GM19193 (cell line): ENCODE measurements at regions not wholly inside any gene's neighbourhood (a gene's known extent, or its start where the extent isn't known, plus 50 kb on each side); places are given as distances from the start of the nearest gene placed in this dataset.
A peak's percentile ranks its signal among the peaks of the same experiment; 100 is the strongest.

Experiments used
- POLR2A ChIP-seq: IDR thresholded peaks from 4 replicates; pipeline ENCODE4 v1.6.1; 2011; ENCODE audit not compliant: insufficient read depth, insufficient read length; ENCODE audit errors: extremely low read depth

DNA sequence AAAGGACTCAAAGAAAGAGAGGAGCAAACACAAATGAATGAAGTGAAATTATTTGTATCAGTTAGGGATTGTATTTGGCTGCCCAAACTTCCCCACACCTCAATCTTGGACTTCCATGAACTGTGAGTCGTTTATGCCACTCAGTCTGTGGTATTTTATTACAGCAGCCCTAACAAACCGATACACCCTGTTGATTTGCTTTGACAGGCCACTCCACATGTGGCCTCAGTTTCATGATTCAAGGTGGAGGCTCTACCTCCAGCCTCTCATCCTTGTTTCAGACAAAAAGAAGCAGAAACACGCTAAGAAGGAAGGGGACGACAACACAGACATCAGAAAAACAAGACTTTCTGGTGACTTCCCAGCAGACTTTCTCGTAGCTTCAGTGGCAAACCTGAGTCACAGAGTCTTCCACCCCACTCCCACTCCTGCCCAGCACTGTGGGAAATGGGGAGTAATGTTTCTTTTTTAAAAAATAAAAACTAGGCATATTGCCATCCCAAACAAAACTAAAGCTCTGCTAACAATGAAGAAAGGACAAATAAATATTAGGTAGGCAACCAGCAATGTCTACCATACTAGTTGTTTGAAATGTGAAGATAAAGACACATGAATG is 52.2 kb upstream of the ABCA1 start:
- no peak for TF ChIP-seq POLR2A

DNA sequence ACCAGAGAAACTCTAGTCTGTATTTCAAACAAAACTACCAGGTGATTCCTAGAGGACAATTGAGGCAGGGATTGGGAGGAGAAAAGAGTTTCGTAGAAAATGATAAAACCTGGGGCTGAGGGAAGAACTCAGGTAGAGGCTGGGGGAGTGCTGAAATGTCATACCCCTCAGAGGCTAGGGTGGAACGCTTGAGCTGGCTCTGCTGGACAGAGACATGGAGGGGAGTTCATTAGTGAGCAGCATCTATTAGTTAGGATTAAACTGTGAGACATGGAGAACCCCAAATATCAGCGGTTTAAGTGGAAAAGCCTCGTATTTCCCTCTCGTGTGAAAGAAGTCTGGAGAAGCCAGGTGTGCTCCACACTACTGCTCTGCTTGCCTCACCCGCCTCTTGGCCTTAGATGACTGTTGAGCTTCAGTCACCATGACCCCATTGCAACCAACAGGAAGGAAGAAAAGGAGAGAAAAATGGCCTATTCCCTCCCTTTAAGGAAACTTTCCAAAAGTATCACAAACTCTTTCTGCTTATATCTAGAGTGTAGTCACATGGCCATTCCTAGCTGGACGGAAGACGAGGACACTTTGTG is 53.7 kb upstream of the ABCA1 start:
- no peak for TF ChIP-seq POLR2A

DNA sequence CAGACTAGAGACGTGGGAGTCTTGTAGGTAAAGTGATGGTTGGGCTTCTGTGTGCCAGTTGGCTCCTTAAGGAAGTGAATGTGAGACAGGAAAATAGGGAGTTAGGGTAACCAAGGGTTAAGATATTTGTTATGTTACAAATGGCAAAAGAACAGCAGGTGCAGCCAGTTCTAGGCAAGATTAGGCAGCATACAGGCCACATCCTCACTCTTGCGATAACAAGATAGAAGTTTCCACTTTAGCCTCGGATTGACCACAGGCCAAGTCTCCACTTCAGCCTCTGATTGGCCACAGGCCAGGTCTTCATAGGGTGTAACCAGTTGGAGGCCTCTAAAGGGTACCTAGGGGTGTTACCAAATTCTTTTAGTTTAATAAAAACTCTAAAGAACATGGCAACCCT is 54.6 kb upstream of the ABCA1 start:
- no peak for TF ChIP-seq POLR2A

DNA sequence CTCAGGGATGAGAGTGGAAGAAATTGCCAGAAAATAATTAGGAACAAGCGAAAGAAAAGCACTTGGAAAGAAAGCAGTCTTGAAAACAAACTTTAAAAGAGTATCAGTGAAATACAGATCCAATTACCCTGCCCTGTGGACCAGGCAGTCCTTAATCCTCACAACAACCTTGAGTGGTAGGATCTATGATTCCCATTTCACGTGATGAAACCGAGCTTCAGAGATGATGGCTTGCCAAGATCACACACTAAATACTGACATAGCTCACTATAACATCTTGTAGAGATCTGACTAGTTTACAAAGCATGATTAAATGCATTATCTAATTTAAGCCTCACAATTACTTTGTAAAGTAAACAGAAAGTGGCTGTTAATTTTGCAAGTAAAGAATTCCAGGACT is 55.5 kb upstream of the ABCA1 start:
- no peak for TF ChIP-seq POLR2A

DNA sequence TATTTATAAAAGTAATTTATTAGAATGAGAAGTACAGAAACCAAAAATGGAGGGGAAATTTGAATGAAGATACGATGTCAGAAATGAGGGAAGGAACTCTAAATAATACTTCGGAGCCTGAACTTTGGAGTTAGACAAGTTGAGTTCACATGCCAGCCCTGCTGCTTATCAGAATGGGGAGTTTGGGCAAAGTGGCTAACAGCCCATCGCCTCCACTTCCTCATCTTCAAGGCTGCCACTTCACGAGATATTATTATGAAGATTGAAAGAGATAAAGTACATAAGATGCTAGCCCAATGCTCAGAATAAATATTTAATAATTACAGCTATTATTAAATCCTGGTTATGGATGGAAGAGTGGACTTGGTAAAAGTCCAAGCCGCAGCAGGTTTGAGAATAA is 56.2 kb upstream of the ABCA1 start:
- TF ChIP-seq POLR2A: no peak

DNA sequence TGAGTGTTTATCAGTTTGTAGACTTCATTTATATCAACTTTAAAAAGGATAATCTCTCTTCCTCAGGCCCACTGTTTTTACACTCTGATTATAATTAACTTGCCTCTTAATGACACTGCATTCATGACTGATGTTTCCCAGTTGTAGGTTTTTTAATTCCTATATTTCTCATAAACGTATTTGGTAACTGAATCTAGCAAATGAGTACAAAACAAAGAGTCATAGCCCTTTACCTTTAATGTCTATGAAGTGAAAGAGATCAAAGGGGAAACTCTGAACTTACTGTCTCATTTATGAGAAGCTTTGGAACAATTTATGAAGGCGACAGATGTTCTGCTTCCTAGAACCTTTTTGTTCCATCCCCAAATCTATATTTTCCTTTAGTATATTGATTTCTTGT is 56.6 kb upstream of the ABCA1 start:
- TF ChIP-seq POLR2A: no peak

DNA sequence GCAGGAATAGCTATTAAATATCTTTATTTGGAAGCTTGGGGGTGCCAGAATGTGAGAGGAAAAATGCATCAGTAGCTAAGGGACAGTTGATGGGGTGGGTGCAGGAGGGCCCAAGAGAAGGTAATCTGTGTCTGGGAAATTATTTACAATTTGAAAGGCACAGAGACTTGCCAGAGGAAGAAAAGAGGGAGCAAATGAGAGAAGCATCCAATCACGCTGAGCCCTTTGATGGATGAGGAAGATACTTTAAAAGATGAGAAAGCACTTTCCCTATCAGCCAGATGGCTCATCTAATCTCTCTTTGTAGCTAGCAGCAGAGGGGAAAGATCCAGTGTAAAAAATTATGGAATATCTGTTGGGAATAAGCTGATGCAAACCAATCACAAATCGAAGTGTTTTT is 57.0 kb upstream of the ABCA1 start:
- no peak for TF ChIP-seq POLR2A

DNA sequence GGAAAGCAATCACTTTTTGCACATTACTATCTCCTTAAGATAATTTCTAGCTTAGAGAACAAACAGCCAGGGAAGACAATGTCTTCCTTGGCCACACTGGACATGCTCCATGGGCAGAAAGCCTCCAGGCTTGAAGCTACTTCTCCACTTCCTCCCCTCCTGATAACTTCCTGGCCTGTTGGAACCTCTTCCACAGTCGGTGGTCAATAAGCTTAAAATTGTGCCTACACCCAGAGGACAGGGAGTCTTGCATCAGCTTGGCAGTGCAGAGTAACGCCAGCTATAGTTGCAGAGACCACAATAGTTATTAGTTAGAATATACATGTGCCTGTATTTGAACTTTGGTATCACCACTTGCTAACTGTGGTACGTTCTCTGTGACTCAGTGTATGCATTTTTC is 58.1 kb upstream of the ABCA1 start:
- no peak for TF ChIP-seq POLR2A

DNA sequence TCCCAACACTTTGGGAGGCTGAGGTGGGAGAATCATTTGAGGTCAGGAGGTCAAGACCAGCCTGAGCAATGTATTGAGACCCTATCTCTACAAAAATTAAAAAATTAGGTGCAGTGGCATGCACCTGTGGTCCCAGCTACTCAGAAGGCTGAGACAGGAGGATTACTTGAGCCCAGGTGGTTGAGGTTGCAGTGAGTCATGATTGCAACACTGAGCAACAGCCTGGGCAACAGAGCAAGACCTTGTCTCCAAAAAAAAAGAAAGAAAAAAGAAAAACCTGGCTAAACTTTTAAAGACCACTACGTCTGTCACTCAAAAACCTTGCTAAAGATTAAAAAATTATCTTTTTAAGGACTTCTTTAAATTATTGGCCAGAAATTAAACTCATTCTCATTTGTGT is 59.8 kb upstream of the ABCA1 start:
- TF ChIP-seq POLR2A: no peak

DNA sequence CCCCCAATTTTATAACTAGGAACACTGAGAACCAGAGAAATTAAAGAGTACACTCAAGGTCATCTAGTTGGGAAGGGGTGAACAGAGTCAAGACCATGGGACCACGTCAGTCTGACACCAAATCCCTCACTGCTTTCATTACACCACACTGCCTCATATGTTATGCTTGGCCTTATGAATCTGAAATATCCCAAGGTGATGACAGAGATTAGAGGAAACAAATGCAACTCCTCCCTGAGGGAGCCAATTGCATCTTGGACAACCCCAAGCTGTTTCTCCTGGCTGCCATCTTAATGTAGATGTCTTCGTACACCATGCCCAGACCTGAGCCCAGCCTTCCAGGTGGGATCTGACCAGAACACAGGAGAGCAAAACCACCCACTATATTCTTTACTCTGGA is 60.6 kb upstream of the ABCA1 start:
- no peak for TF ChIP-seq POLR2A

DNA sequence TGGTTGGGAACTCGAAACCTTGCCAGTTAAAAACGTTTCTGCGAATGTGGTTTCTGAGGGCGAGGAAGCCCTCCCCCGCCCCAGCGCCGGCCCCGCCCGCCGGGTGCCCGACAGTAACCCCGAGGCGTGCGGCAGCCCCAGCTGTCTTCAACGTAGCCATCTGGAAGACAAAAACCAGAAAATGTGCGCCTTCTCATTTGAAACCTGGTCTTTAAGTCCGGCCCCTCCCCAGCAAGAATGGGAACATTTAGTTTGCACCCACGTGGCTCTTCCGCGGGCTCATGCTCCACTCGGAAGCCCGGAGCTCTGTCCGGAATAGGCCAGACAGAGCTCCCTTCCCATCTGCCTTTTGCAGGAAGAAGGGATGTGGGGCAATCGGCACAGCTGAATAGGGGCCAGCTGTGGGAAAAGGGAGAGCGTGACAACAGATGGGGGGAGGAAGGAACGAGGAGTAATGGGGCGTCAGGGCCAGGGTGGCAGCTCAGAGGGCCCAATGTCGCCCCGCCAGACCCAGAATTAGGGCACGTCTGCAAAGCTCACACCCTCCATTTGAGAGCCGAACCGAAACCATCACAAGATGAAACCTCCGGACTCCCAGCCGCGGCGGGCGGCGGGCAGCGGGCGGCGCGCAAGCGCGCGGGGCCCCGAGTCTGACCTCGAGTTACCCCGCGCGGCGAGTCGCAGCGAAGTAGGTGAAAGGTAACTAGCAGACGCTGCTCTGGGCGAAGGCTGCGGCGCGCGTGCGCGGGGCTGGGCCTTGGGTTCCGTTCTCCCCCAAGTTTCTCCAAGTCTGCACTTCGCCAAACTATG is 63.4 kb upstream of the ABCA1 start:
- peak; percentile 27 for TF ChIP-seq POLR2A

DNA sequence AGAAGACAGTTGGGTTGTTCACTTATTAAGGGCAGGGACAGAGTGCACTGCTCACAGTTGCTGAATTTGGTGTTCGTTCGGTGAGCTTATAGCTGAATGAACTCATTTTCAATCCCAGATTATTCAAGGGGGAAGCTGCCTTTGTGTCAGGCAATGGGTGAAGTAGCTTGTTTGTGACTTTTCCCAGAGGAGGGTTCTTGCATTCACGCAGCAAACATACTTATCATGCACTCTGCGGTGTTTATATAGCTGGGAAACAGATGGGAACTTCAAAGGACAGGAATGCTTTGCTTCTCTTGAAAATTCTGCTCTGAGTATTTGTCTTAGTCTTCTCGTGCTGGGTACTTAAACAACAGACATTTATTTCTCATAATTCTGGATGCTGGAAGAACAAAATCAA is 64.7 kb upstream of the ABCA1 start:
- no peak for TF ChIP-seq POLR2A

DNA sequence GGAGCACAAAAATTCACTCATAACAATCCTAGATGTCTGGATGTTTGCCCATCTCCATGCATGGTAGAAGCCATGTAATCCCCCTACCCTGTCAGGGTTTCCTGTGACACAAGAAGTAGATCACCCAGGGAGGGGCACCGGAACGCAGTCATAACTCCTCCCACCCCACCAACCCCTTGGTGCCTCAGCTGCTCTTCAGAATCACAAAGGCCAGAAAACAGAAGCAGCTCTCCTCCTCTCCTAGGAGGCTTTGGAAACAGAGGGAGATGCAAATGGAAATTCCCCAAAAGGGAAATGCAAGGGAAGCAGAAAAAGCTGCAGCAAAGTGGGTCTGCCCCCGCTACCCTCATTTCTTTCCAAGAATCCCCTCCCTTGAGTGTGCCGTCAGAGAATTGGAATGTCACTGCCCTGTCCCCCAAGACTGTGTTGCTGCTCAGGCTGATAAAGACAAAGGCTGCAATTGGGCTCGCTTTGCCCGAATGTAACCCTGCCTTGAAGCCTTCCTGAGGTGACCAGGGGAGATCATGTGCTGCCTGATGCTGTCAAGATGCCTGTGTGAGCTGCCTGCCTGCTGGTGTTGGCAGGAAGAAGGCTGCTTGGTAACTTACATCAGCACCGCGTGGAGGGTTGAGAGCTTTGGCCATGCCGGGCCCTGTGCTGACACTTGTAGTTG is 65.5 kb upstream of the ABCA1 start:
- TF ChIP-seq POLR2A: no peak

DNA sequence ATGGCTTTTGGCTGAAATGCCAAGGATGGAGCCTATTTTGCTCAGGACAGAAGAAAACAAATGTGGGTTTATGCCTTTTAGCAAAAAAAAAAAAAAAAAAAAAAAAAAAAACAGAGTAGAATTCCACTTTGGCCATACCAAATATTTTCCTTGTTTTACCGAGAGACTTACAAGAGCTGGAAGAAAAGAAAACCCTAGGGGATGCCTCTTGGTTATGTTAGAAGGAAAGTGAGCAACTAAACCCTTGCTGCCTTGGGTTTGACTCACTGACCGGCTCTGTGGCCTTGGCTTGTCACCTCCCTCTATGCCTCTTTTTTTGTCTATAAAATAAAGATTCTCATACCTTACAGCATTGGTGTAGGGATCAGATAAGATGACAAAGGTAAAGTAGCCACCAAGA is 69.6 kb upstream of the ABCA1 start:
- no peak for TF ChIP-seq POLR2A

DNA sequence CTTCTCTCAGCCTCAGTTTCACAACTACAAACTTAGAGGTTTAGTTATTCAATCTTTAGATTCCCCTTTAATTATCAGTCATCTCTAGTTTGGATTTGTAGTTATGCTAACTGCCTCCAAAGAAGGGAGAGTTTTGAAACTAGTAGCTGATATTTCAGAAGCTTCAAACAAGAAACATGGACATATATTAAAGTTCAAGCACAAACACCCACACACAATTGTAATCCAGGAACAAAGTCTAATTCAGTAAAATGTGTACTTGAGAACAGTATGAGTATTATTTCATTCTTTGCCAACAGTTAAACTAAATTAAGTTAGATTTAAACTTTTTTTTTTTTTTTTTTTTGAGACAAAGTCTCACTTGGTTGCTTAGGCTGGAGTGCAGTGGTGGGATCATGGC is 71.2 kb upstream of the ABCA1 start:
- no peak for TF ChIP-seq POLR2A
